Panc1 (cell line): ENCODE measurements at regions not wholly inside any gene's neighbourhood (a gene's known extent, or its start where the extent isn't known, plus 50 kb on each side); places are given as distances from the start of the nearest gene placed in this dataset.

ENCODE experiments used
- ATAC-seq: fragments of 200-7000 bp; cut with Tn5 transposase; 2 replicates; pipeline ENCODE4 v1.9.1; 2020; ENCODE audit warnings: mild to moderate bottlenecking, moderate library complexity
- BruUV-seq: library from RNA; stranded (reverse); fragments of 400-500 nt; replicated peaks from 2 replicates; lab custom pipeline; 2021; lab: Mats Ljungman, UMichigan
- CTCF ChIA-PET: fragments of 300-600 bp; sonication (Branson Sonifier 250); formaldehyde crosslinking; loops from one replicate; lab custom pipeline; 2022; ENCODE audit warnings: antibody characterized with exemption; lab: Charles Lee
- POLR2A ChIA-PET: fragments of 300-600 bp; sonication (Branson Sonifier 250); formaldehyde crosslinking; loops from one replicate; lab custom pipeline; 2022; ENCODE audit warnings: antibody characterized with exemption; lab: Charles Lee
- DNase-seq: peaks from one replicate; pipeline ENCODE4 v3.0.0-alpha.2; 2010; ENCODE audit warnings: low read depth, low spot score
- H3K27ac ChIP-seq: 2 replicates; pipeline ENCODE4 v1.5.1; 2011; ENCODE audit warnings: mild to moderate bottlenecking, low read length, inconsistent platforms
- H3K27me3 ChIP-seq: fragments of 200-500 bp; sonication (Bioruptor generic); 2 replicates; pipeline ENCODE4 v1.6.0; 2014; ENCODE audit warnings: low read length, inconsistent platforms; ENCODE audit not compliant: control insufficient read depth, insufficient read depth
- H3K36me3 ChIP-seq: fragments of 200-500 bp; sonication (Bioruptor generic); 2 replicates; pipeline ENCODE4 v1.5.1; 2014; ENCODE audit warnings: inconsistent platforms, mild to moderate bottlenecking, low read length, moderate library complexity; ENCODE audit not compliant: control insufficient read depth, insufficient read depth
- H3K4me1 ChIP-seq: 2 replicates; pipeline ENCODE4 v1.5.1; 2011; ENCODE audit warnings: inconsistent platforms, mild to moderate bottlenecking, low read length, moderate library complexity; ENCODE audit not compliant: control insufficient read depth, insufficient read depth
- H3K4me3 ChIP-seq, 2 experiments: 2 replicates each; pipeline ENCODE4 v1.5.1; 2011 to 2012; ENCODE audit warnings: low read depth in 2 of 2, low read length in 2 of 2, mild to moderate bottlenecking in 2 of 2, inconsistent platforms in 1 of 2, moderate library complexity in 1 of 2
- H3K9me3 ChIP-seq: fragments of 200-500 bp; sonication (Bioruptor generic); 2 replicates; pipeline ENCODE4 v1.5.1; 2014; ENCODE audit warnings: low read depth, mild to moderate bottlenecking, inconsistent platforms, low read length, moderate library complexity; ENCODE audit not compliant: control insufficient read depth, insufficient read depth
- CTCF ChIP-seq: fragments of 450-650 bp; IDR thresholded peaks from 2 replicates; pipeline ENCODE4 v1.5.1; 2017; ENCODE audit warnings: mild to moderate bottlenecking
- POLR2AphosphoS5 ChIP-seq: IDR thresholded peaks from 2 replicates; pipeline ENCODE4 v1.6.1; 2012; ENCODE audit warnings: mild to moderate bottlenecking, low read depth, low read length, moderate library complexity
- REST ChIP-seq, 2 experiments: IDR thresholded peaks; 2 replicates each; pipeline ENCODE4 v1.6.1; 2011 to 2012; ENCODE audit warnings: low read depth in 2 of 2, control low read depth in 1 of 2, low read length in 1 of 2, mild to moderate bottlenecking in 1 of 2, moderate library complexity in 1 of 2; ENCODE audit not compliant: insufficient read depth in 1 of 2
- SIN3A ChIP-seq: IDR thresholded peaks from 2 replicates; pipeline ENCODE4 v1.6.1; 2012; ENCODE audit warnings: low read depth, mild to moderate bottlenecking, low read length, moderate library complexity, borderline replicate concordance; ENCODE audit not compliant: insufficient read depth
- TCF7L2 ChIP-seq: IDR thresholded peaks from 2 replicates; pipeline ENCODE4 v1.6.1; 2011; ENCODE audit warnings: mild to moderate bottlenecking, low read depth, low read length, inconsistent platforms
- in situ Hi-C: cut with HindIII; loops from 2 replicates; pipeline ENCODE4 v1.10.0; 2016; ENCODE audit warnings: low sequenced_read_pairs, low pct_unique_long_range_greater_than_20kb
- intact Hi-C: fragments of 100-400 bp; cut with micrococcal nuclease; formaldehyde crosslinking; loops from one replicate; pipeline ENCODE4 v1.10.0; 2022; ENCODE audit not compliant: unreplicated experiment

- H3K27me3 ChIP-seq: peaks cover 2% of the 10 kb centered on the region; the same call in 1 of the 2 replicates
- in situ Hi-C loops (no loop called here), intact Hi-C loops (no loop called here)
- ChIA-PET CTCF (no interaction called here), POLR2A (interaction anchor here (0.6 kb wide), 1 partner anchor 560 kb away, joined by 8 read pairs; no protein-coding TSS in a partner anchor)
- H3K36me3 ChIP-seq: no peaks in the 10 kb centered on the region
- TF ChIP-seq CTCF (no peak), TCF7L2 (no peak), REST (IDR thresholded peaks at IDR 0.05; ENCODE audit: insufficient read depth in 1 of 2, low read depth in 2 of 2, low read length in 1 of 2) (no peak), SIN3A (no peak), POLR2AphosphoS5 (no peak)
- H3K27ac ChIP-seq: no peak overlapping the region
- DNase-seq (no peak), ATAC-seq (no peak)
- H3K9me3 ChIP-seq: no peaks in the 10 kb centered on the region
- no peak overlapping the region for H3K4me3 ChIP-seq
- no peaks in the 10 kb centered on the region for H3K4me1 ChIP-seq
- no TSS peak for BruUV-seq
Observed at GRCh38 chr5:167852515-167852914, 438.9 kb upstream of the WWC1 start.

GRCh38 chr5:167853421-167853820, 438.0 kb upstream of the WWC1 start:
- BruUV-seq: no TSS peak
- in situ Hi-C loops: no loop called here
- ATAC-seq (no peak), DNase-seq (no peak)
- ChIA-PET POLR2A (no interaction called here), CTCF (no interaction called here)
- no peak overlapping the region for H3K27ac ChIP-seq
- intact Hi-C loops: no loop called here
- no peaks in the 10 kb centered on the region for H3K4me1 ChIP-seq
- H3K4me3 ChIP-seq: no peak overlapping the region
- no peaks in the 10 kb centered on the region for H3K9me3 ChIP-seq
- no peaks in the 10 kb centered on the region for H3K36me3 ChIP-seq
- H3K27me3 ChIP-seq: peaks cover 2% of the 10 kb centered on the region; the same call in 1 of the 2 replicates
- TF ChIP-seq TCF7L2: no peak
- TF ChIP-seq REST (IDR thresholded peaks at IDR 0.05; ENCODE audit: insufficient read depth in 1 of 2, low read depth in 2 of 2, low read length in 1 of 2): no peak
- no peak for TF ChIP-seq SIN3A
- no peak for TF ChIP-seq CTCF
- TF ChIP-seq POLR2AphosphoS5: no peak
